ENCODE measurements at regions not wholly inside any gene's neighbourhood (a gene's known extent, or its start where the extent isn't known, plus 50 kb on each side); places are given as distances from the start of the nearest gene placed in this dataset.

DNA sequence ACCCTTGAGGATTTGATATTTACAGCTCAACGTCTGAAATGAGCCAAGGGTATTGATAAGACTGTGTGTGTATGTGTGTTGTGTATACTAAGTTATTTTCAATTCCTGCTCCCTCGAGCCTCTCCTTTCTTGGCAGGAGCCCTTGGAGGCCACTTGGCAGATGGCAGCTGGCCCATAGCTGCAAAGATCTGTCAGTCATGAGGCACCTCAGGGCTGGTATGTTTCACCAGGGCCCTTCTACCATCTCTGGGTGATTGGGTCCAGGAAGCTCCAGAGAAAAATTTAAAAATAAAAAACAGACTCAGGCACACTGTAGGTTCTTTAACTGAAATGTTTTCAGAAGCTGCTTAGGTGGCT lies 355.7 kb downstream of the HAPSTR1 start:
- Mint-ChIP-seq H3K27me3 (peaks cover 0 to 8% of the 10 kb centered on the region in 2 donors), H3K4me1 (ENCODE audit: low read depth in 2 of 2) (no peaks in the 10 kb centered on the region), H3K9me3 (peaks cover 5 to 11% of the 10 kb centered on the region in 2 donors), H3K27ac (no peak overlapping the region), H3K36me3 (ENCODE audit: insufficient read depth) (no peaks in the 10 kb centered on the region), H3K4me3 (no peak overlapping the region)
- no peak for DNase-seq
- ATAC-seq (replicated peaks): no peak

- no peaks in the 10 kb centered on the region for H3K4me1 Mint-ChIP-seq (ENCODE audit: low read depth in 2 of 2)
- H3K27ac Mint-ChIP-seq: no peak overlapping the region
- H3K36me3 Mint-ChIP-seq (ENCODE audit: insufficient read depth): no peaks in the 10 kb centered on the region
- DNase-seq (no peak), ATAC-seq (replicated peaks) (no peak)
- peaks cover 0 to 7% of the 10 kb centered on the region in 2 donors for H3K27me3 Mint-ChIP-seq
- H3K9me3 Mint-ChIP-seq: peaks cover 5 to 11% of the 10 kb centered on the region in 2 donors
- no peak overlapping the region for H3K4me3 Mint-ChIP-seq
Measured at GRCh38 chr16:9447699-9448098, 356.3 kb downstream of the HAPSTR1 start.

GRCh38 chr16:9449597-9449996 lies 358.2 kb downstream of the HAPSTR1 start:
- peaks cover 0 to 8% of the 10 kb centered on the region in 2 donors for H3K27me3 Mint-ChIP-seq
- no peak for ATAC-seq (replicated peaks)
- no peak for DNase-seq
- no peaks in the 10 kb centered on the region for H3K4me1 Mint-ChIP-seq (ENCODE audit: low read depth in 2 of 2)
- H3K36me3 Mint-ChIP-seq (ENCODE audit: insufficient read depth): no peaks in the 10 kb centered on the region
- H3K4me3 Mint-ChIP-seq: no peak overlapping the region
- H3K9me3 Mint-ChIP-seq: peaks cover 12 to 23% of the 10 kb centered on the region in 2 donors
- H3K27ac Mint-ChIP-seq: no peak overlapping the region

DNA sequence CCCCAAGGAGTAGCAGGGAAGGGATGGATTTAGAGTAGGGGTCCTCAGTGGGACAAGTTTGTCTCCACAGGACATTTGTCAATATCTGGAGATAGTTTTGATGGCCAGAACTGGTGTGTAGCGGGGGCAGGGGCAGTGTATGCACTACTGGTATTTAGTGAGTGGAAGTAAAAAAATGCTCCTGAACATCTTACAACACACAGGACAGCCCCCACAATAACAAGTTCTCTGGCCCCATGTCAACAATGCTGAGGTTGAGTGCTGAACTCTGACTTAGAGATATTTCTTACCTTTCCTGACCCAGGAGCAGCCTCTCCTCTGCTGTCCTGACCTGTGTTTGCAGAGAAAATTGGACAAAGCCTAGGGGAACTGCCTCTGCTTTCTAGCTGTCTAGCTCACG lies 365.8 kb downstream of the HAPSTR1 start:
- H3K36me3 Mint-ChIP-seq (ENCODE audit: insufficient read depth): no peaks in the 10 kb centered on the region
- ATAC-seq (replicated peaks) (no peak), DNase-seq (no peak)
- H3K27ac Mint-ChIP-seq: no peak overlapping the region
- no peak overlapping the region for H3K4me3 Mint-ChIP-seq
- peaks cover 9 to 12% of the 10 kb centered on the region in 2 donors for H3K9me3 Mint-ChIP-seq
- peaks cover 0 to 8% of the 10 kb centered on the region in 2 donors for H3K27me3 Mint-ChIP-seq
- no peaks in the 10 kb centered on the region for H3K4me1 Mint-ChIP-seq (ENCODE audit: low read depth in 2 of 2)

DNA sequence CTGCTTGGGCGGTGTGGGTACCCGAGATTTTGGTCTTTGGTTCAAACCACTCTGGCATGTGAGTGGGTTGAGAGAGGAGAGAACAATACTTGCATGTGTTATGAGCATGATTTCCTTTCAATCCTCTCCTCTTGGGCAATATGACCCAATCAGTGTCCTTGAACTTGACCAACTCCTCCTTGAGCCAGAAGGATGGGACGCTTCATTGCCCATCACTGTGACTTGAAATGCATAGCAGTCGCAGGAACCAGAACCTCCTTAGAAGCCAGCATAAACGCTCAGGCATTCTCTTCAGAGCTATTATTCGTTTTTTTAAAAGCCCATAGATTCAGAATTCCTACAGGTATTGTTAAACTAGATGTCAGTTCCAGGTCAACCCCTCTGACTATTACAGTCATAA lies 367.4 kb downstream of the HAPSTR1 start:
- no peak overlapping the region for H3K4me3 Mint-ChIP-seq
- no peak for ATAC-seq (replicated peaks)
- H3K27ac Mint-ChIP-seq: no peak overlapping the region
- peaks cover 0 to 6% of the 10 kb centered on the region in 2 donors for H3K27me3 Mint-ChIP-seq
- DNase-seq: no peak
- H3K36me3 Mint-ChIP-seq (ENCODE audit: insufficient read depth): no peaks in the 10 kb centered on the region
- H3K4me1 Mint-ChIP-seq (ENCODE audit: low read depth in 2 of 2): no peaks in the 10 kb centered on the region
- H3K9me3 Mint-ChIP-seq: peaks cover 6 to 8% of the 10 kb centered on the region in 2 donors

- Mint-ChIP-seq H3K36me3 (ENCODE audit: insufficient read depth) (no peaks in the 10 kb centered on the region), H3K4me1 (ENCODE audit: low read depth in 2 of 2) (no peaks in the 10 kb centered on the region), H3K4me3 (no peak overlapping the region), H3K27ac (no peak overlapping the region), H3K27me3 (no peaks in the 10 kb centered on the region), H3K9me3 (no peaks in the 10 kb centered on the region)
- ATAC-seq (replicated peaks): no peak
- no peak for DNase-seq
Measured at GRCh38 chr16:9462984-9463383, 371.5 kb downstream of the HAPSTR1 start.

GRCh38 chr16:9463461-9463860 lies 372.0 kb downstream of the HAPSTR1 start:
- Mint-ChIP-seq H3K27me3 (no peaks in the 10 kb centered on the region), H3K27ac (no peak overlapping the region), H3K36me3 (ENCODE audit: insufficient read depth) (no peaks in the 10 kb centered on the region), H3K4me1 (ENCODE audit: low read depth in 2 of 2) (no peaks in the 10 kb centered on the region), H3K9me3 (no peaks in the 10 kb centered on the region), H3K4me3 (no peak overlapping the region)
- DNase-seq: no peak
- no peak for ATAC-seq (replicated peaks)

DNA sequence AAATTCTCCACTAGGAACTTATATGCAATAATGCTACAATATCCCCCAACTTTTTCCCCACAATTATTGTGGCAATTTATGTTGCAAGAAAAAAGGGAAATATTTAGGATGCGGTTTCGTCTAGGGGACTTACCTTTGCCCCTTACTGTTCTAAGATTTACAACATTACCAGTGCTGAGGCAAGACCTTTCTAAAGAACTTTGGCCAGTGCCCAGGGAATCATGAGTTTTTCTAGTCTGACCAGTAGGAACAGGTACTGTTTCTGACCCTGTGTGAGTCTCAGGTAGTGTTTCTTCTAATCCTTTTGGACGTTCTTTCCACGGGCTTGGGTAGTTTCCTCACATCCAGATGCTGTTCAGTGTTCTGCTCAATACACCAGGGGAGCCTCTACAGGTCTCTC lies 373.7 kb downstream of the HAPSTR1 start:
- Mint-ChIP-seq H3K4me3 (no peak overlapping the region), H3K9me3 (no peaks in the 10 kb centered on the region), H3K27me3 (no peaks in the 10 kb centered on the region), H3K27ac (no peak overlapping the region), H3K36me3 (ENCODE audit: insufficient read depth) (peaks cover 3% of the 10 kb centered on the region), H3K4me1 (ENCODE audit: low read depth in 2 of 2) (no peaks in the 10 kb centered on the region)
- no peak for ATAC-seq (replicated peaks)
- no peak for DNase-seq

GRCh38 chr16:9469512-9469911 lies 378.1 kb downstream of the HAPSTR1 start:
- DNase-seq (no peak), ATAC-seq (replicated peaks) (no peak)
- no peak overlapping the region for H3K4me3 Mint-ChIP-seq
- no peaks in the 10 kb centered on the region for H3K9me3 Mint-ChIP-seq
- no peaks in the 10 kb centered on the region for H3K4me1 Mint-ChIP-seq (ENCODE audit: low read depth in 2 of 2)
- no peak overlapping the region for H3K27ac Mint-ChIP-seq
- H3K36me3 Mint-ChIP-seq (ENCODE audit: insufficient read depth): peaks cover 3% of the 10 kb centered on the region
- no peaks in the 10 kb centered on the region for H3K27me3 Mint-ChIP-seq

GRCh38 chr16:9476744-9477143 lies 385.3 kb downstream of the HAPSTR1 start:
- H3K4me3 Mint-ChIP-seq: no peak overlapping the region
- no peaks in the 10 kb centered on the region for H3K27me3 Mint-ChIP-seq
- no peak overlapping the region for H3K27ac Mint-ChIP-seq
- H3K9me3 Mint-ChIP-seq: peaks cover 0 to 2% of the 10 kb centered on the region in 2 donors
- no peaks in the 10 kb centered on the region for H3K4me1 Mint-ChIP-seq (ENCODE audit: low read depth in 2 of 2)
- peaks cover 2% of the 10 kb centered on the region for H3K36me3 Mint-ChIP-seq (ENCODE audit: insufficient read depth)
- DNase-seq (no peak), ATAC-seq (replicated peaks) (no peak)

GRCh38 chr16:9479008-9479407 lies 387.6 kb downstream of the HAPSTR1 start:
- Mint-ChIP-seq H3K4me3 (no peak overlapping the region), H3K36me3 (ENCODE audit: insufficient read depth) (peaks cover 2% of the 10 kb centered on the region), H3K4me1 (ENCODE audit: low read depth in 2 of 2) (no peaks in the 10 kb centered on the region), H3K27me3 (no peaks in the 10 kb centered on the region), H3K27ac (no peak overlapping the region), H3K9me3 (peaks cover 0 to 2% of the 10 kb centered on the region in 2 donors)
- DNase-seq (no peak), ATAC-seq (replicated peaks) (no peak)

DNA sequence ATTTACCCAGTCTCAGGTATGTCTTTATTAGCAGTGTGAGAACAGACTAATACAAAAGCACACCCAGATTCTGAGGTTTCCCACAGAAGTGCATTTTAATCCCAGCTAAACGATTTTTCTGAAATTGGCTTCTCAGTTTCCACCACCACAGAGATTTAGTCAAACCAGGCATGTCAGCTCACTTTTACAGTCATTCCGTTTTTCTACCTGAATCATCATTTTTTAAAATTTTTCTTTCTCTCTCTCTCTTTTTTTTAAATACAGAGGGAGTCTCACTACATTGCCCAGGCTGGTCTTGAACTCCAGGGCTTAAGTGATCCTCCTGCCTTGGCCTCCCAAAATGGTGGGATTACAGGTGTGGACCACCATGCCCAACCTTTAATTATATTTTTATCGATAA lies 389.1 kb downstream of the HAPSTR1 start:
- Mint-ChIP-seq H3K36me3 (ENCODE audit: insufficient read depth) (peaks cover 2% of the 10 kb centered on the region), H3K4me1 (ENCODE audit: low read depth in 2 of 2) (no peaks in the 10 kb centered on the region)

DNA sequence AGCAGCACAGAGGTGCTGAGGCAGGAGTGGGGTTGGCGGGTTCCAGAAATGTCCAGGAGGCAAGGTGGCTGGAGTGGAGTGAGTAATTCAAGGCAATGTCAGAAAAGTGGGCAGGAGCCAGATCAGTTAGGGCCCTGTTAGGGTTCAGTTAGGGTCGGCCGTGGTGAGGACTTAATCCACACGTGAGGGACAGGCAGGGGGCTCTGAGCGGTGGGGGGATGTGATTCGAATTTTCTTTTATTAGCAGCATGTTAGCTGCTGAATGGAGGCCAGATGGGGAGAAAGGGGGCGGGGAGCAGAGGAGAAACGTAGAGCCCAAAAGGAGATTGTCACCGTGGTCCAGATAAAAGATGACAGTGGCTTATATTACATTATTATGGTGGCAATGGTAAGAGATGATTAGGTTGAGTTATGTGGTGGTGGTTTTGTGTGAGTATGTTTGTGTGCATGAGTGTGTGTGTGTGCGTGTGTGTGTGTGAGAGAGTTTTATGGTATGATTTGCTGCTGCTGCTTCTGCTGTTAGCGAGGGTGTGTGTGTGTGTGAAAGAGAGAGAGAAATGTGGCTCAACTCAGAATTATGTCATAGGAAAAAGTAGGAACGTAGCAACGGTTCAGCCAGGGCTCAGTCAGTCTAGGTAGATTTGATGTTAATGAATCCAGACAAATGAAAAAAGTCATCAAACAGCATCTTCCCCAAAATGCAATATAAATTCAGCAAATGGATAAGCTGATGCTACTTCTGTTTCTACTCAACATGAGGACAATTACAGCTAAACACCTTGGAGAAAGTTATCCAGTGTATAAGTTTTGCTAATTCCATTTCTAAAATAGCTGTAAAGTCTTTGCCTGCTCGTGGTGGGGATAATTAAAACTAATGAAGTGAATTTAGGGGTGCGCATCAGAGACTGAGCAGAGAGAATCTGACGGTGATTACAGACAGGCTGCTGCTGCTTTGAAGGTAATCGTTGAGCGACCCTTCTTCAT lies 390.6 kb downstream of the HAPSTR1 start:
- no peak for ATAC-seq (replicated peaks)
- H3K4me3 Mint-ChIP-seq: no peak overlapping the region
- no peak for DNase-seq
- no peaks in the 10 kb centered on the region for H3K9me3 Mint-ChIP-seq
- peaks cover 2% of the 10 kb centered on the region for H3K36me3 Mint-ChIP-seq (ENCODE audit: insufficient read depth)
- no peaks in the 10 kb centered on the region for H3K4me1 Mint-ChIP-seq (ENCODE audit: low read depth in 2 of 2)
- H3K27ac Mint-ChIP-seq: no peak overlapping the region
- no peaks in the 10 kb centered on the region for H3K27me3 Mint-ChIP-seq

More for the DNA sequence above, 389.1 kb downstream of the HAPSTR1 start:
- no peaks in the 10 kb centered on the region for H3K27me3 Mint-ChIP-seq
- no peak overlapping the region for H3K27ac Mint-ChIP-seq
- no peak overlapping the region for H3K4me3 Mint-ChIP-seq
- no peaks in the 10 kb centered on the region for H3K9me3 Mint-ChIP-seq
- no peak for DNase-seq
- no peak for ATAC-seq (replicated peaks)

DNA sequence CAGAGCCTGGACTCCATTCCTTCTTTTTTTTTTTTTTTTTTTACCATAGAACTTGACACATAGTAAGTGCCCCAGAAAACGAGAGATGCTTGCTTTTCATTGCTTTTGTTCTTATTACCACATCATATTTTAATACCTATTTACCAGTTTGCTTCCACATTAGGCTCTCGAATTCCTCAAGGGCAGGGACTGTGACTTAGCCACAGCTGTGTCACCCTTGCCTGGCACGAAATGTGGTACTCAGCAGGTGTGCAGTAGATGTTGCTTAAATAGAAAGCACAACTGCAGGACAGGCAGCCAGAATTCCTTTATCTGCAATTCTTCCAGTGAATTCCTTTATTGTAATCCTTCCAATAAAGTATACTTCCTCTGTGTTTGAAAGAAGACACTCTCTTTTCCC lies 393.0 kb downstream of the HAPSTR1 start:
- DNase-seq: no peak

More for the DNA sequence above, 393.0 kb downstream of the HAPSTR1 start:
- Mint-ChIP-seq H3K36me3 (ENCODE audit: insufficient read depth) (peaks cover 2% of the 10 kb centered on the region), H3K4me1 (ENCODE audit: low read depth in 2 of 2) (no peaks in the 10 kb centered on the region), H3K27ac (no peak overlapping the region), H3K4me3 (no peak overlapping the region), H3K27me3 (no peaks in the 10 kb centered on the region), H3K9me3 (no peaks in the 10 kb centered on the region)
- no peak for ATAC-seq (replicated peaks)
